Astrocyte (in vitro differentiated cells and primary cell): ENCODE measurements at regions not wholly inside any gene's neighbourhood (a gene's known extent, or its start where the extent isn't known, plus 50 kb on each side); places are given as distances from the start of the nearest gene placed in this dataset.

ENCODE experiments used
- EZH2 ChIP-seq: IDR thresholded peaks from 2 replicates; pipeline ENCODE4 v1.6.1; 2012; ENCODE audit warnings: mild to moderate bottlenecking, low read length, inconsistent platforms; ENCODE audit not compliant: insufficient read depth
- TF ChIP-seq, protein P1 (sequence below): IDR thresholded peaks from 2 replicates; pipeline ENCODE4 v1.5.1; 2011; ENCODE audit warnings: low read depth, mild to moderate bottlenecking, inconsistent platforms, low read length, moderate library complexity; ENCODE audit not compliant: insufficient read depth

DNA sequence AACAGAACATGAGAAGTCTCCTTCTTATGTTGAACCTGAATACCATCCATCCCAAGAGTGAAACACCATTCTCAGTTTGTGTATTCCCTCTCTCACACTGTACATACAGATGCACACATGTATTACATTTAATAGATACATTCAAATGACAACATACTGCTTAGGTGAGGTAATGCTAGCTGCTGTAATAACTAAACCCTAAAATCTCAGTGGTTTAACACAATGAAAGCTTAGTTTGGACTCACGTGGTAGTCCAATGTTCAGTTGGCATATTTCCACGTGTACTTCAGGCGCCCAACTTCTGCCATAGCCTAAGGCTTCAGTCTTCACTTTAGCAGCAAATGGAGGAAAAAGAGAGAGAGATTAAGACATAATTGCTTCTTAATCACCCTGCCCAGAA lies 351.1 kb upstream of the PMFBP1 start:
- TF ChIP-seq, protein P1, sequence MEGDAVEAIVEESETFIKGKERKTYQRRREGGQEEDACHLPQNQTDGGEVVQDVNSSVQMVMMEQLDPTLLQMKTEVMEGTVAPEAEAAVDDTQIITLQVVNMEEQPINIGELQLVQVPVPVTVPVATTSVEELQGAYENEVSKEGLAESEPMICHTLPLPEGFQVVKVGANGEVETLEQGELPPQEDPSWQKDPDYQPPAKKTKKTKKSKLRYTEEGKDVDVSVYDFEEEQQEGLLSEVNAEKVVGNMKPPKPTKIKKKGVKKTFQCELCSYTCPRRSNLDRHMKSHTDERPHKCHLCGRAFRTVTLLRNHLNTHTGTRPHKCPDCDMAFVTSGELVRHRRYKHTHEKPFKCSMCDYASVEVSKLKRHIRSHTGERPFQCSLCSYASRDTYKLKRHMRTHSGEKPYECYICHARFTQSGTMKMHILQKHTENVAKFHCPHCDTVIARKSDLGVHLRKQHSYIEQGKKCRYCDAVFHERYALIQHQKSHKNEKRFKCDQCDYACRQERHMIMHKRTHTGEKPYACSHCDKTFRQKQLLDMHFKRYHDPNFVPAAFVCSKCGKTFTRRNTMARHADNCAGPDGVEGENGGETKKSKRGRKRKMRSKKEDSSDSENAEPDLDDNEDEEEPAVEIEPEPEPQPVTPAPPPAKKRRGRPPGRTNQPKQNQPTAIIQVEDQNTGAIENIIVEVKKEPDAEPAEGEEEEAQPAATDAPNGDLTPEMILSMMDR = no peak
- TF ChIP-seq EZH2 = no peak
